ENCODE measurements at regions not wholly inside any gene's neighbourhood (a gene's known extent, or its start where the extent isn't known, plus 50 kb on each side); places are given as distances from the start of the nearest gene placed in this dataset.

DNA sequence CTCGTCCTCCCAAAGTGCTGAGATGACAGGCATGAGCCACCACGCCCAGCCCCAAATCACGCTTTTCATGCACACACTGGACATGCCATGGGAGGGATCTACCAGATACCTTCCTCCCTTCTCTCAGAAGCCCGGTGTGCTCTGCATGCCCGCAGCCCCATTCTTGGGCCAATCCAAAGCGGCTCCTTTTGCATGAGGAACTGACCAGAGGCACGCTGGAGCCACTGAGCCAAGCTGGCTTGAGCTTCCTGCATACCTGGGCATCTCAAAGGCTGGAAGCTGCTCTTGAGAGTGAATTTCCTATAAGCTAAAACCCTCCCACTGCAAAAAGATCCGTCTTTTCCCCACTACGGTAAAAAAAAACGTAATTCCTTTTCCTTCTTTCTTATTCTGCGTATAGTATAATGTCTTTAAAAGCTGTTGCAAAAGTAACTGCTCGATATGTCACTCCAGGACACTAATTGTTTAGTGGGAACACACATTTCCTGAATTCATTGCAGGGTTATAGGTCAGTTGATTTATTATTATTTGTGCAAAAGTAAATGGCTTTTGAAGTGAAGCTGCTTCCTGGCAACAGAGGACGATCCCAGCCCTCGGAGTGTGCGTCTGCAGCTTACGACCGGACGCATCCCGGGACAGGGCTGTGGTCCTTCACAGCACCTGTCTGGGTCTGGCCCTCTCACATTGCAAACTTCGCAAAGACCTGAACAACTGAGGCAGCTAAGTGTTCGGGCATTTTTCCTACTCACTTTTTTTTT lies 61.8 kb upstream of the ETS2 start:
- DNase-seq: no peak

DNA sequence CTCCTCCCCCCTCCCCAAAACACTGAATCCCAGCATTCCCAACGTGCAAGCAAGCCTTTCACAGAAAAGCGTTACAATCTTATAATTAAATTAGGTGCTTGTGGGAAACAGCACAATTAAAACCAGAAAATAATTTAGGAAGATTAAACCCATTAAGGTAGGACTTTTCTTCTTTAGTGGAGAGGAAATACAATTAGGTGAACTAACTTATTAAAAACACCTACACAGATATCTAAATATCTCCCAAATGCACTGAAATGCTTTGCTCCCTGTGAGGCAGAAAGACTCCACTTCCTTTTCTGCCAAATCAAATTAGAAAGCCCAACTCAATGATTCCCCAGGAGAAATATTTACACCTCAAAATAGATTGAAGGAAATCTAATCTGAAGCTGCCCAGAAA lies 60.9 kb upstream of the ETS2 start:
- DNase-seq: no peak

- DNase-seq: no peak
Measured at GRCh38 chr21:38747810-38748209, 57.9 kb upstream of the ETS2 start.

DNA sequence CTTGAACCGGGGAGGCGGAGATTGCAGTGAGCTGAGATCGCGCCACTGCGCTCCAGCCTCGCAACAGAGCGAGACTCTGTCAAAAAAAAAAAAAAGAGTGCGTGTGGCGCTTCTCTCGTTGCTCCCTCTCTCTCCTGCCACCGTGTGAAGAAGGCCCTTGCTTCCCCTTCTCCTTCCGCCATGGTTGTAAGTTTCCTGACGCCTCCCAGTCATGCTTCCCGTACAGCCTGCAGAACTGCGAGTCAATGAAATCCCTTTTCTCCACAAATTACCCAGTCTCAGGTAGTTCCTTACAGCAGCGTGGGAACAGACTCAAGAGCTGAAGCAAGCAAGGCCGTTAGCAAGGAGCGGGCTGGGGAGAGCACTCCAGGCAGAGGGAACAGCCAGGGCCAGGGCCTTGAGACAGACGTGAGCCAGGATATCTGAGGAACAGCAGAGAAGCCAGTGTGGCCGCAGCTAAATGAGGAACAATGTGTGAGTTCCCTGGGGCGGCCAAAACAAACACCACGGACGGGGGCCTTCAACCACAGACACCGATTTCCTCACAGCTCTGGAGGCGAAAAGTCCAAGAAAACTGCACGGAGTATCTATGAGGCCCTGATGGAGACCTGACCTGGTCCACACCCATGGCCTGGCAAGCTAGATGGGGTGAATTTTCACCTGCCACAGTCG lies 54.2 kb upstream of the ETS2 start:
- DNase-seq: no peak

DNA sequence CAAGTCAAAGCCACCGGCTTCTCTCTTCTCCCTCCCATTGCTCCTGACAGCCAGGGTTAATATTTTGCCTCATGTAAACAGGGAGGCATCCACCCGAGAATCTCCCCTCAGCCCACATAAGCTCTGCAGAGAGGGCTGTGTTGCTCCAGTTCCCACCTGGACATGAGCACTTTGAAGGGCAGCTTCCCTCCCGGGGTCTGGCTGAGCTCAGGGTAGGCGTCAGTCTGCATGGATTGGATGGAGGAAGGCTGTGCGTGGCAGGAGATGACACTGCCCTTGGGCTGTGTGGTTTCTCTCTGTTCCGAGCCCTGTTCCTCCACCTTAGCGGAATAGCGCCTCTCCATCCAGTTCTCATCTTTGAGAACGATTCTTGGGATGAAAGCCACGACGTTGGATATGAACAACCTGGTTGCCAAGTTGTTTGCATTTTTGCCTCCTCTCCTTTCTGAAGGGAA lies 53.7 kb upstream of the ETS2 start:
- no peak for DNase-seq

DNA sequence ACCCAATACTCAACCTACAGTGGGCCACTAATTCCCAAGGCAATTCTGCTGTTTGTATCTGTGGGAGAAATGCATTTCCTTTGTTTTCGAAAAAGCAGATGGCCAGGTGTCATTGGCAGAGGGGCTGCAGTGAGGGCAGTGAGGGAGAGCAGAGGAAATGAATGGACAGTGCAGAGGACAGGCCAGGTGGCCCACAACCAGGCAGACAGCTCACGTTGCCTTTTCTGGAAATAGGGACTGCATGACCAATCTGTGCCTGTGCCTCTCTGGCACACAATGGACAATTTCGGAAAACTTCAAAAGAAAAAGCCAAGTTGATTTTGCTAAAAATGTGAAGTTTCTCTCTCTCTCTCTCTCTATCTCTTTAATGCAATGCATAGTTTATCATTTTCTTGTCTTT lies 52.6 kb upstream of the ETS2 start:
- no peak for DNase-seq

GRCh38 chr21:38753557-38753971 lies 52.2 kb upstream of the ETS2 start:
- DNase-seq: no peak
